AG04450 (cell line): ENCODE measurements at regions not wholly inside any gene's neighbourhood (a gene's known extent, or its start where the extent isn't known, plus 50 kb on each side); places are given as distances from the start of the nearest gene placed in this dataset.

Source experiments
- CTCF ChIA-PET: fragments of 300-600, 350-600 bp; formaldehyde crosslinking; extraction: SDS; loops from one replicate; lab custom pipeline; 2022; ENCODE audit warnings: antibody characterized with exemption, inconsistent platforms; lab: Charles Lee
- POLR2A ChIA-PET: fragments of 350-600 bp; formaldehyde crosslinking; extraction: SDS; loops from one replicate; lab custom pipeline; 2021; ENCODE audit warnings: antibody characterized with exemption, inconsistent platforms; lab: Yijun Ruan, JAX
- DNase-seq: peaks from one replicate; pipeline ENCODE4 v3.0.0-alpha.2; 2011; ENCODE audit warnings: low read depth, low spot score
- H3K27ac ChIP-seq: one replicate; pipeline ENCODE4 v1.5.1; 2012; ENCODE audit warnings: low read depth, low read length, control low read depth
- H3K27me3 ChIP-seq: one replicate; pipeline ENCODE4 v1.6.0; 2012; ENCODE audit warnings: low read length; ENCODE audit not compliant: control insufficient read depth, insufficient read depth
- H3K4me3 ChIP-seq: 2 replicates; pipeline ENCODE4 v1.5.1; 2011; ENCODE audit warnings: mild to moderate bottlenecking, low read depth, low read length, control low read depth
- H3K9me3 ChIP-seq: 2 replicates; pipeline ENCODE4 v1.5.1; 2012; ENCODE audit warnings: low read length; ENCODE audit not compliant: control insufficient read depth, insufficient read depth
- CTCF ChIP-seq: IDR thresholded peaks from 2 replicates; pipeline ENCODE4 v1.5.1; 2011; ENCODE audit warnings: low read depth, low read length, control low read depth, inconsistent platforms

GRCh38 chr12:24708718-24709117, 240.2 kb downstream of the BCAT1 start:
- DNase-seq: no peak
- ChIA-PET CTCF (no interaction called here), POLR2A (interaction anchor here (0.6 kb wide), 1 partner anchor 15 kb away, joined by 3 read pairs; no protein-coding TSS in a partner anchor)
- no peak for TF ChIP-seq CTCF
- no peaks in the 10 kb centered on the region for H3K27me3 ChIP-seq
- H3K4me3 ChIP-seq: no peak overlapping the region
- no peaks in the 10 kb centered on the region for H3K9me3 ChIP-seq
- no peak overlapping the region for H3K27ac ChIP-seq

GRCh38 chr12:24708043-24708442, 240.9 kb downstream of the BCAT1 start:
- ChIA-PET POLR2A (no interaction called here), CTCF (no interaction called here)
- Histone ChIP-seq H3K27me3 (no peaks in the 10 kb centered on the region), H3K4me3 (no peak overlapping the region), H3K27ac (no peak overlapping the region), H3K9me3 (no peaks in the 10 kb centered on the region)
- no peak for DNase-seq
- TF ChIP-seq CTCF: no peak

- ChIA-PET CTCF (no interaction called here), POLR2A (no interaction called here)
- no peak for TF ChIP-seq CTCF
- no peaks in the 10 kb centered on the region for H3K9me3 ChIP-seq
- no peak overlapping the region for H3K27ac ChIP-seq
- H3K27me3 ChIP-seq: no peaks in the 10 kb centered on the region
- DNase-seq: no peak
- H3K4me3 ChIP-seq: no peak overlapping the region
These were observed 241.6 kb downstream of the BCAT1 start for GRCh38 chr12:24707334-24707733.

GRCh38 chr12:24705741-24706358, 243.1 kb downstream of the BCAT1 start:
- ChIA-PET CTCF (no interaction called here), POLR2A (no interaction called here)
- no peak overlapping the region for H3K27ac ChIP-seq
- no peaks in the 10 kb centered on the region for H3K9me3 ChIP-seq
- H3K27me3 ChIP-seq: no peaks in the 10 kb centered on the region
- no peak overlapping the region for H3K4me3 ChIP-seq
- TF ChIP-seq CTCF: no peak
- DNase-seq: no peak

GRCh38 chr12:24705216-24705615, 243.7 kb downstream of the BCAT1 start:
- ChIA-PET POLR2A (no interaction called here), CTCF (no interaction called here)
- Histone ChIP-seq H3K9me3 (no peaks in the 10 kb centered on the region), H3K4me3 (no peak overlapping the region), H3K27me3 (no peaks in the 10 kb centered on the region), H3K27ac (no peak overlapping the region)
- no peak for DNase-seq
- no peak for TF ChIP-seq CTCF
